SU-DHL-6 (cell line): ENCODE measurements at regions not wholly inside any gene's neighbourhood (a gene's known extent, or its start where the extent isn't known, plus 50 kb on each side); places are given as distances from the start of the nearest gene placed in this dataset.

Experiments used
- CTCF ChIP-seq: fragments of 200-600 bp; sonication (generic); IDR thresholded peaks from one replicate; pipeline ENCODE4 v1.5.1; 2017; ENCODE audit warnings: antibody characterized with exemption, mild to moderate bottlenecking, low read length, moderate library complexity; ENCODE audit not compliant: insufficient read depth, poor library complexity, severe bottlenecking
- EZH2phosphoT487 ChIP-seq: fragments of 200-600 bp; sonication (generic), shearing (Covaris generic); conservative IDR thresholded peaks from 2 replicates; pipeline ENCODE4 v1.6.1; 2018; ENCODE audit warnings: mild to moderate bottlenecking, antibody characterized with exemption, low read length, moderate library complexity, mixed read lengths

GRCh38 chr6:3597500-3598064, 140.7 kb upstream of the SLC22A23 start:
- TF ChIP-seq CTCF (no peak), EZH2phosphoT487 (no peak)
